ENCODE measurements at regions not wholly inside any gene's neighbourhood (a gene's known extent, or its start where the extent isn't known, plus 50 kb on each side); places are given as distances from the start of the nearest gene placed in this dataset.
A peak's percentile ranks its signal among the peaks of the same experiment; 100 is the strongest.

DNA sequence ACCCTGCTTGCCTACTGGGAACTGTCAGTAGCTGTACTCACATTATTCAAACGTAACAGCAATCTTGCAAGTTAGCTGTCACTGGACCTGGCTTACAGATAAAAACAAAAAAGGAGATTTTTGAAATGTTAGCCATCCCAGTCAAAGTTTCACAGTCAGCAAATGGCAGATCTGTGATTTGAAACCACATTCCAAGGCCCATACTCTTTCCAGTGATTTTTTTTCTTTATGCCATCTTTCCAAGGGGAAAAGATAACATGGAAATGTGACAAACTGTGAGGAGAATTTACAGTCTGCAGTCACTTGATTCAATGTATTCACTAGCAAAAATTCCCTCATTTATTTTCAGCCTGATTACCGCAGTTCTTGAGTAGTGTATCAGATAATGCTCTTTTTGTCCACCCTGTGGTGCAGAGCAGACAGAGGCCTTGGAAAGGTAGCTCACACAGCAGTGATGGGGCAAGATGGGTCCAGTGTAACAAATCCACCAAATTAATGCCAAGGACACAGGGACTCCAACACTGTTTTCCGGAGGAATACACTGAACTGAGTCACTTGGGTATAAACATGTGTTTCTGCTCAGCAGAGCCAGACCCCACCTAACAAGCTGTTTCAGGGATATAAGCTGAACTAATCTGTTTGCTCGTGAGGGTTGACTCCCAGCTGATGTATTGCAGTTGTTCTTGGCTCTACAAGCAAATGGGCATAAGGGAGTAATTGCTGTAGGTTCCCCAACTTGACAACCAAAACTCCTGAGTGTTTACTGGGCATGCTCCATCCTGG is 49.9 kb upstream of the ADGRF1 start:
- no peaks in the 10 kb centered on the region for H3K27me3 ChIP-seq (ENCODE audit: control insufficient read depth in 2 of 2, insufficient read depth in 2 of 2, low read length in 2 of 2)
- peak overlapping the region in 1 of 2 donors; percentile 64 for H3K27ac ChIP-seq (ENCODE audit: low read depth in 2 of 2, low read length in 2 of 2)
- H3K9ac ChIP-seq (ENCODE audit: low read depth in 1 of 2, low read length in 2 of 2) = no peak overlapping the region
- no peaks in the 10 kb centered on the region for H3K36me3 ChIP-seq (ENCODE audit: control insufficient read depth in 2 of 2, insufficient read depth in 2 of 2, low read length in 2 of 2)
- H3K4me3 ChIP-seq (ENCODE audit: low read length in 2 of 2) = no peak overlapping the region
- H3K4me1 ChIP-seq (ENCODE audit: control insufficient read depth in 2 of 2, insufficient read depth in 2 of 2, low read length in 2 of 2) = peaks cover 4 to 26% of the 10 kb centered on the region in 2 donors
- no peaks in the 10 kb centered on the region for H3K9me3 ChIP-seq (ENCODE audit: control insufficient read depth in 2 of 2, low read length in 2 of 2)

Data from mucosa of rectum (tissue), 2 donors.